Keratinocyte (primary cell): ENCODE measurements at regions not wholly inside any gene's neighbourhood (a gene's known extent, or its start where the extent isn't known, plus 50 kb on each side); places are given as distances from the start of the nearest gene placed in this dataset.

Experiments used
- DNase-seq: peaks from one replicate; pipeline ENCODE4 v3.0.0-alpha.2; 2011; ENCODE audit warnings: low read depth, missing footprints, low spot score
- FAIRE-seq: peaks from 2 replicates; lab custom pipeline; 2011; peaks lifted over from hg19 to GRCh38; lab: Jason Lieb, UNC
- H2AFZ ChIP-seq: 2 replicates; pipeline ENCODE4 v1.6.0; 2012; ENCODE audit warnings: low read length, control low read depth, inconsistent platforms; ENCODE audit not compliant: control insufficient read depth
- H3K27ac ChIP-seq: 2 replicates; pipeline ENCODE4 v1.5.1; 2011; ENCODE audit warnings: low read length; ENCODE audit not compliant: control insufficient read depth, insufficient read depth
- H3K27me3 ChIP-seq: 3 replicates; pipeline ENCODE4 v1.6.0; 2011; ENCODE audit warnings: low read length; ENCODE audit not compliant: control insufficient read depth, insufficient read depth; ENCODE audit errors: extremely low read depth
- H3K36me3 ChIP-seq, 2 experiments: 2 replicates in 1 of 2; 3 replicates in 1 of 2; pipeline ENCODE4 v1.5.1; 2011; ENCODE audit warnings: low read length in 2 of 2, mild to moderate bottlenecking in 1 of 2; ENCODE audit not compliant: control insufficient read depth in 2 of 2, insufficient read depth in 2 of 2; ENCODE audit errors: extremely low read depth in 1 of 2
- H3K4me1 ChIP-seq: 3 replicates; pipeline ENCODE4 v1.5.1; 2011; ENCODE audit warnings: low read length; ENCODE audit not compliant: control insufficient read depth, insufficient read depth; ENCODE audit errors: extremely low read depth
- H3K4me2 ChIP-seq: 3 replicates; pipeline ENCODE4 v1.6.0; 2011; ENCODE audit warnings: low read depth, low read length; ENCODE audit not compliant: control insufficient read depth, insufficient read depth; ENCODE audit errors: extremely low read depth
- H3K4me3 ChIP-seq, 3 experiments: fragments of 200-600 bp in 1 of 3; sonication (generic) in 1 of 3; 2 replicates in 2 of 3; 3 replicates in 1 of 3; pipeline ENCODE4 v1.5.1; 2011 to 2016; ENCODE audit warnings: low read length in 3 of 3, mild to moderate bottlenecking in 3 of 3, control low read depth in 2 of 3, inconsistent platforms in 1 of 3, low read depth in 1 of 3, mixed read lengths in 1 of 3, mixed run types in 1 of 3, moderate library complexity in 1 of 3; ENCODE audit not compliant: control insufficient read depth in 2 of 3, insufficient read depth in 2 of 3; ENCODE audit errors: extremely low read depth in 1 of 3
- H3K79me2 ChIP-seq: 2 replicates; pipeline ENCODE4 v1.6.0; 2012; ENCODE audit warnings: low read length; ENCODE audit not compliant: control insufficient read depth, insufficient read depth
- H3K9ac ChIP-seq: 3 replicates; pipeline ENCODE4 v1.6.0; 2011; ENCODE audit warnings: low read length; ENCODE audit not compliant: control insufficient read depth, insufficient read depth; ENCODE audit errors: extremely low read depth
- H3K9me1 ChIP-seq: 3 replicates; pipeline ENCODE4 v1.6.0; 2011; ENCODE audit warnings: low read length; ENCODE audit not compliant: control insufficient read depth, insufficient read depth; ENCODE audit errors: extremely low read depth
- H3K9me3 ChIP-seq: 2 replicates; pipeline ENCODE4 v1.5.1; 2012; ENCODE audit warnings: low read depth, low read length; ENCODE audit not compliant: control insufficient read depth
- H4K20me1 ChIP-seq: 3 replicates; pipeline ENCODE4 v1.6.0; 2011; ENCODE audit warnings: low read length; ENCODE audit not compliant: control insufficient read depth, insufficient read depth; ENCODE audit errors: extremely low read depth
- CTCF ChIP-seq, 3 experiments: IDR thresholded peaks in 1 of 3; conservative IDR thresholded peaks in 1 of 3; optimal IDR thresholded peaks in 1 of 3; 2 replicates in 2 of 3; 3 replicates in 1 of 3; pipeline versions ENCODE3 to v1.5.1; 2011; ENCODE audit warnings: low read length in 3 of 3, mild to moderate bottlenecking in 3 of 3, moderate library complexity in 2 of 3, control low read depth in 1 of 3, inconsistent platforms in 1 of 3; ENCODE audit not compliant: insufficient read depth in 2 of 3; ENCODE audit errors: extremely low read depth in 1 of 3
- EZH2 ChIP-seq: IDR thresholded peaks from one replicate; pipeline ENCODE4 v1.6.1; 2012; ENCODE audit warnings: inconsistent platforms, mild to moderate bottlenecking, low read length, moderate library complexity
- dilution Hi-C: fragments of 300-500 bp; cut with MboI; formaldehyde crosslinking; loops from one replicate; pipeline ENCODE4 v1.7.0; 2020; ENCODE audit warnings: low sequenced_read_pairs; ENCODE audit not compliant: extremely low pct_ligation_motif_present

GRCh38 chr20:10802236-10802635 lies 128.4 kb upstream of the JAG1 start:
- no peak overlapping the region for H3K4me2 ChIP-seq
- no peak for DNase-seq
- H3K9me3 ChIP-seq: no peaks in the 10 kb centered on the region
- H3K36me3 ChIP-seq: no peaks in the 10 kb centered on the region
- TF ChIP-seq EZH2 (no peak), CTCF (optimal IDR thresholded peaks at IDR 0.05 in 1 of 3, IDR thresholded peaks at IDR 0.05 in 1 of 3, conservative IDR thresholded peaks at IDR 0.05 in 1 of 3; ENCODE audit: extremely low read depth in 1 of 3, insufficient read depth in 2 of 3, low read length in 3 of 3) (no peak)
- dilution Hi-C loops: no loop called here
- H3K4me3 ChIP-seq: no peak overlapping the region
- no peak overlapping the region for H3K27ac ChIP-seq
- H3K9me1 ChIP-seq: no peaks in the 10 kb centered on the region
- no peak overlapping the region for H2AFZ ChIP-seq
- no peak overlapping the region for H3K9ac ChIP-seq
- H3K79me2 ChIP-seq: no peaks in the 10 kb centered on the region
- FAIRE-seq: no peak
- no peaks in the 10 kb centered on the region for H3K27me3 ChIP-seq
- H3K4me1 ChIP-seq: peaks cover 8% of the 10 kb centered on the region
- no peaks in the 10 kb centered on the region for H4K20me1 ChIP-seq

GRCh38 chr20:10805764-10806163 lies 132.0 kb upstream of the JAG1 start:
- Histone ChIP-seq H3K4me3 (no peak overlapping the region), H3K4me1 (no peaks in the 10 kb centered on the region), H3K9me1 (no peaks in the 10 kb centered on the region), H3K27me3 (no peaks in the 10 kb centered on the region), H3K9me3 (no peaks in the 10 kb centered on the region), H3K27ac (no peak overlapping the region), H3K9ac (no peak overlapping the region), H3K36me3 (no peaks in the 10 kb centered on the region), H3K79me2 (no peaks in the 10 kb centered on the region), H2AFZ (no peak overlapping the region), H4K20me1 (no peaks in the 10 kb centered on the region), H3K4me2 (no peak overlapping the region)
- TF ChIP-seq CTCF (optimal IDR thresholded peaks at IDR 0.05 in 1 of 3, IDR thresholded peaks at IDR 0.05 in 1 of 3, conservative IDR thresholded peaks at IDR 0.05 in 1 of 3; ENCODE audit: extremely low read depth in 1 of 3, insufficient read depth in 2 of 3, low read length in 3 of 3) (no peak), EZH2 (no peak)
- DNase-seq (no peak), FAIRE-seq (no peak)
- dilution Hi-C loops: no loop called here
